ENCODE measurements at regions not wholly inside any gene's neighbourhood (a gene's known extent, or its start where the extent isn't known, plus 50 kb on each side); places are given as distances from the start of the nearest gene placed in this dataset.

GRCh38 chr22:47361247-47361646 is 598.8 kb downstream of the TBC1D22A start:
- TF ChIP-seq POLR2A (IDR thresholded peaks at IDR 0.05; ENCODE audit: low read depth, low read length) (no peak), SPI1 (IDR thresholded peaks at IDR 0.05; ENCODE audit: low read depth, low read length) (no peak), POLR2AphosphoS5 (IDR thresholded peaks at IDR 0.05; ENCODE audit: low read depth, low read length) (no peak), TAF1 (IDR thresholded peaks at IDR 0.05; ENCODE audit: low read depth, low read length) (no peak)

Data from GM12891 (cell line).